ENCODE measurements at regions not wholly inside any gene's neighbourhood (a gene's known extent, or its start where the extent isn't known, plus 50 kb on each side); places are given as distances from the start of the nearest gene placed in this dataset.

- no peaks in the 10 kb centered on the region for H3K4me1 ChIP-seq
- no peaks in the 10 kb centered on the region for H3K9me3 ChIP-seq
- intact Hi-C loops (cut with DNase I), result no loop called here
- H3K27ac ChIP-seq, result no peak overlapping the region
- no peak for TF ChIP-seq CTCF (IDR thresholded peaks at IDR 0.05)
- H3K36me3 ChIP-seq, result no peaks in the 10 kb centered on the region
- DNase-seq (no peak), ATAC-seq (no peak)
- H3K27me3 ChIP-seq, result no peaks in the 10 kb centered on the region
- H3K4me3 ChIP-seq, result no peak overlapping the region
Observed at GRCh38 chr2:18105929-18106328, 227.5 kb downstream of the KCNS3 start.

- Histone ChIP-seq H3K9me3 (no peaks in the 10 kb centered on the region), H3K27me3 (no peaks in the 10 kb centered on the region), H3K36me3 (no peaks in the 10 kb centered on the region), H3K4me3 (no peak overlapping the region), H3K27ac (no peak overlapping the region), H3K4me1 (no peaks in the 10 kb centered on the region)
- intact Hi-C loops (cut with DNase I), result no loop called here
- no peak for TF ChIP-seq CTCF (IDR thresholded peaks at IDR 0.05)
- ATAC-seq, result no peak
- DNase-seq, result no peak
Observed at GRCh38 chr2:18104595-18105224, 226.2 kb downstream of the KCNS3 start.

- DNase-seq (no peak), ATAC-seq (no peak)
- H3K27ac ChIP-seq, result no peak overlapping the region
- no peak for TF ChIP-seq CTCF (IDR thresholded peaks at IDR 0.05)
- H3K36me3 ChIP-seq, result no peaks in the 10 kb centered on the region
- H3K27me3 ChIP-seq, result no peaks in the 10 kb centered on the region
- H3K4me3 ChIP-seq, result no peak overlapping the region
- no peaks in the 10 kb centered on the region for H3K4me1 ChIP-seq
- intact Hi-C loops (cut with DNase I), result no loop called here
- no peaks in the 10 kb centered on the region for H3K9me3 ChIP-seq
Observed at GRCh38 chr2:18096836-18097405, 218.5 kb downstream of the KCNS3 start.

- Histone ChIP-seq H3K36me3 (no peaks in the 10 kb centered on the region), H3K4me1 (no peaks in the 10 kb centered on the region), H3K9me3 (no peaks in the 10 kb centered on the region), H3K27me3 (no peaks in the 10 kb centered on the region), H3K27ac (no peak overlapping the region), H3K4me3 (no peak overlapping the region)
- no peak for DNase-seq
- no peak for TF ChIP-seq CTCF (IDR thresholded peaks at IDR 0.05)
- no peak for ATAC-seq
- intact Hi-C loops (cut with DNase I), result no loop called here
Observed at GRCh38 chr2:18094277-18094676, 215.8 kb downstream of the KCNS3 start.

- DNase-seq (no peak), ATAC-seq (no peak)
- no peaks in the 10 kb centered on the region for H3K27me3 ChIP-seq
- no peaks in the 10 kb centered on the region for H3K4me1 ChIP-seq
- no peaks in the 10 kb centered on the region for H3K36me3 ChIP-seq
- TF ChIP-seq CTCF (IDR thresholded peaks at IDR 0.05), result no peak
- H3K27ac ChIP-seq, result no peak overlapping the region
- H3K9me3 ChIP-seq, result no peaks in the 10 kb centered on the region
- H3K4me3 ChIP-seq, result no peak overlapping the region
- intact Hi-C loops (cut with DNase I), result no loop called here
Observed at GRCh38 chr2:18093196-18093595, 214.7 kb downstream of the KCNS3 start.

- no peak for TF ChIP-seq CTCF (IDR thresholded peaks at IDR 0.05)
- no peak overlapping the region for H3K4me3 ChIP-seq
- H3K9me3 ChIP-seq, result no peaks in the 10 kb centered on the region
- no peak overlapping the region for H3K27ac ChIP-seq
- no peaks in the 10 kb centered on the region for H3K4me1 ChIP-seq
- intact Hi-C loops (cut with DNase I), result no loop called here
- H3K27me3 ChIP-seq, result no peaks in the 10 kb centered on the region
- no peaks in the 10 kb centered on the region for H3K36me3 ChIP-seq
- DNase-seq (no peak), ATAC-seq (no peak)
Observed at GRCh38 chr2:18092760-18093159, 214.3 kb downstream of the KCNS3 start.
